ENCODE measurements at regions not wholly inside any gene's neighbourhood (a gene's known extent, or its start where the extent isn't known, plus 50 kb on each side); places are given as distances from the start of the nearest gene placed in this dataset.

DNA sequence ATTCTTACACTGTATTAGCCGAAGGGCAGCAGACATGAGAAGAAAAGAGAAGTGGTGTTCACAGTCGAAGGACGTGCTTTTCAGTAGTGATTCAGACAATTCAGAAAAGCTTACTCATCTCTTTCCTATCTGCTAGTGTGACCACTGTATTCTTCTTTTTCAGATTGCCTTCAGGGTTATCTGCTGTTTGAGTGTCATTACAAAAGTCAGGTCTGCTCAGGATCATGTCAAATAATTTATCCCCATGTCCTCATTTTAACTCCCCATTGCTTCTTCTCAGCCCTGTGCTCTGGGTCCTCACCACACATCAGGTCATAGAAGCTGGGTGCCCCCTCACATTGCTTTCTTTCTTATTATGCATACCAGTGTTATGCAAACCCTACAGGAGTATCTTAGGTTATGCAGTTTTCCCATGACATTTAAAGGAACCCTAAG lies 394.0 kb downstream of the CETN3 start:
- DNase-seq (peak; percentile 65), ATAC-seq (peak; percentile 99)
- intact Hi-C loops (cut with micrococcal nuclease): no loop called here
- H3K4me3 ChIP-seq (ENCODE audit: low read length): peak overlapping the region; percentile 20
- H3K79me2 ChIP-seq (ENCODE audit: low read length): no peaks in the 10 kb centered on the region
- H3K9ac ChIP-seq (ENCODE audit: low read length): 0 out of 2 replicates have a peak overlapping the region, but pooled peaks have one; percentile 30
- POLR2A ChIA-PET (ENCODE audit: unreplicated experiment): no interaction called here
- no peaks in the 10 kb centered on the region for H4K20me1 ChIP-seq (ENCODE audit: low read length)
- H3K4me2 ChIP-seq (ENCODE audit: low read length): peak overlapping the region; percentile 66
- no TSS peak for BruUV-seq (replicated peaks)
- peak overlapping the region; percentile 62 for H3K27ac ChIP-seq (ENCODE audit: low read length)
- no peaks in the 10 kb centered on the region for H3K27me3 ChIP-seq (ENCODE audit: low read length)
- H2AFZ ChIP-seq (ENCODE audit: low read length): peak overlapping the region; percentile 17
- no peaks in the 10 kb centered on the region for H3K36me3 ChIP-seq (ENCODE audit: low read depth, low read length)
- H3K9me2 ChIP-seq (replicated peaks; ENCODE audit: low read length): no peaks in the 10 kb centered on the region
- no peaks in the 10 kb centered on the region for H3F3A ChIP-seq (ENCODE audit: low read length, unreplicated experiment)
- H3K4me1 ChIP-seq (ENCODE audit: insufficient read depth, low read length): peaks cover 18% of the 10 kb centered on the region
- CTCF ChIA-PET: no interaction called here
- TF ChIP-seq EZH2 (IDR thresholded peaks at IDR 0.05; ENCODE audit: low read length, unreplicated experiment) (no peak), EZH2phosphoT487 (IDR thresholded peaks at IDR 0.05; ENCODE audit: borderline replicate concordance, low read length) (no peak)
- TF ChIP-seq, protein P1, sequence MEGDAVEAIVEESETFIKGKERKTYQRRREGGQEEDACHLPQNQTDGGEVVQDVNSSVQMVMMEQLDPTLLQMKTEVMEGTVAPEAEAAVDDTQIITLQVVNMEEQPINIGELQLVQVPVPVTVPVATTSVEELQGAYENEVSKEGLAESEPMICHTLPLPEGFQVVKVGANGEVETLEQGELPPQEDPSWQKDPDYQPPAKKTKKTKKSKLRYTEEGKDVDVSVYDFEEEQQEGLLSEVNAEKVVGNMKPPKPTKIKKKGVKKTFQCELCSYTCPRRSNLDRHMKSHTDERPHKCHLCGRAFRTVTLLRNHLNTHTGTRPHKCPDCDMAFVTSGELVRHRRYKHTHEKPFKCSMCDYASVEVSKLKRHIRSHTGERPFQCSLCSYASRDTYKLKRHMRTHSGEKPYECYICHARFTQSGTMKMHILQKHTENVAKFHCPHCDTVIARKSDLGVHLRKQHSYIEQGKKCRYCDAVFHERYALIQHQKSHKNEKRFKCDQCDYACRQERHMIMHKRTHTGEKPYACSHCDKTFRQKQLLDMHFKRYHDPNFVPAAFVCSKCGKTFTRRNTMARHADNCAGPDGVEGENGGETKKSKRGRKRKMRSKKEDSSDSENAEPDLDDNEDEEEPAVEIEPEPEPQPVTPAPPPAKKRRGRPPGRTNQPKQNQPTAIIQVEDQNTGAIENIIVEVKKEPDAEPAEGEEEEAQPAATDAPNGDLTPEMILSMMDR (conservative IDR thresholded peaks at IDR 0.05; ENCODE audit: low read depth, low read length): no peak
- H3K9me3 ChIP-seq (ENCODE audit: low read length): no peaks in the 10 kb centered on the region

DNA sequence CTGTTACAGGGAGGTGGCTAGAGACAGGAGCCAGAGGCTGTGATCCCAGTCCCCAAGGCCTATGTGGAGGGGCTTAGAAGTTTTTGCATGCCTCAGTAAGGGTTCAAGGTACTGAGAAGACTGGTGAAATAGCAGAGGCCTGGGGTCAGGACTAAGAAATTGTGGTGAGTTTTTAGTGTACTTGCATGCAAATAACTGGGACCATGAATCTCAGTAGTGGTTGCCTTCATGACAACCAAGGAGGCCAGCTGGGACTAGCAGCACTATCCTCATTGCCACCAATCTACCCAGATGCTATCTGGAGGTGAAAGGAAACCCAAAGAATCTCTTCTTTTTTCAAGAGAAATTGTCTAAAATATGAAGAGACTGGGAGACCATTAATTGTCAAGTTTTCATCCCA lies 395.1 kb downstream of the CETN3 start:
- CTCF ChIA-PET: no interaction called here
- H4K20me1 ChIP-seq (ENCODE audit: low read length): no peaks in the 10 kb centered on the region
- no peak overlapping the region for H3K27ac ChIP-seq (ENCODE audit: low read length)
- ATAC-seq: no peak
- H3K4me3 ChIP-seq (ENCODE audit: low read length): no peak overlapping the region
- TF ChIP-seq, protein P1 (conservative IDR thresholded peaks at IDR 0.05; ENCODE audit: low read depth, low read length): no peak
- TF ChIP-seq EZH2 (IDR thresholded peaks at IDR 0.05; ENCODE audit: low read length, unreplicated experiment): no peak
- TF ChIP-seq EZH2phosphoT487 (IDR thresholded peaks at IDR 0.05; ENCODE audit: borderline replicate concordance, low read length): no peak
- H3K9me3 ChIP-seq (ENCODE audit: low read length): no peaks in the 10 kb centered on the region
- POLR2A ChIA-PET (ENCODE audit: unreplicated experiment): no interaction called here
- no peaks in the 10 kb centered on the region for H3K79me2 ChIP-seq (ENCODE audit: low read length)
- no peaks in the 10 kb centered on the region for H3K36me3 ChIP-seq (ENCODE audit: low read depth, low read length)
- no peaks in the 10 kb centered on the region for H3K27me3 ChIP-seq (ENCODE audit: low read length)
- no peak for DNase-seq
- no peak overlapping the region for H3K9ac ChIP-seq (ENCODE audit: low read length)
- no peaks in the 10 kb centered on the region for H3F3A ChIP-seq (ENCODE audit: low read length, unreplicated experiment)
- no TSS peak for BruUV-seq (replicated peaks)
- H3K9me2 ChIP-seq (replicated peaks; ENCODE audit: low read length): no peaks in the 10 kb centered on the region
- 0 out of 2 replicates have a peak overlapping the region, but pooled peaks have one; percentile 17 for H2AFZ ChIP-seq (ENCODE audit: low read length)
- no peak overlapping the region for H3K4me2 ChIP-seq (ENCODE audit: low read length)
- intact Hi-C loops (cut with micrococcal nuclease): no loop called here
- peaks cover 13% of the 10 kb centered on the region for H3K4me1 ChIP-seq (ENCODE audit: insufficient read depth, low read length)

DNA sequence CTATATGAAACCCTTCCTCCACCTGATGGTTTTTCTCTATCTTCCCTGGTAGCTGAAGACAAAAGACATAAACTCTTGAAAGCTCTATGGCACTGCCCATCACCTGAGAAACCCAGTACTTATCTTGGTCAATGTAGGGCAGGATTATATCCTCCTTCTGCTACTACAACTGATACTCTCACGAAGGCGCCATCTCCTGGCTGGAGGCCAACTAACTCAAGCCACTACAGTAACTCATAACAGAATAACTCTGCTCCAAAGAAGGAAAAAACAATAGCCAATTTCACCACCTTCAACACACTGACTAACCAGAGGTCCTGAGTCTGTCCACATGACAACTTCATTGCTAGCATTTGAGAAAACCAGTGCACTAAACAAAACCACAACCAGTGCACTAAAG lies 409.2 kb downstream of the CETN3 start:
- CTCF ChIA-PET: no interaction called here

More for the DNA sequence above, 409.2 kb downstream of the CETN3 start:
- Histone ChIP-seq H3K27ac (ENCODE audit: low read length) (no peak overlapping the region), H3F3A (ENCODE audit: low read length, unreplicated experiment) (no peaks in the 10 kb centered on the region), H3K27me3 (ENCODE audit: low read length) (no peaks in the 10 kb centered on the region), H3K4me3 (ENCODE audit: low read length) (no peak overlapping the region), H3K9me3 (ENCODE audit: low read length) (no peaks in the 10 kb centered on the region), H4K20me1 (ENCODE audit: low read length) (no peaks in the 10 kb centered on the region), H2AFZ (ENCODE audit: low read length) (no peak overlapping the region), H3K79me2 (ENCODE audit: low read length) (no peaks in the 10 kb centered on the region), H3K9ac (ENCODE audit: low read length) (no peak overlapping the region), H3K4me1 (ENCODE audit: insufficient read depth, low read length) (no peaks in the 10 kb centered on the region), H3K36me3 (ENCODE audit: low read depth, low read length) (no peaks in the 10 kb centered on the region), H3K4me2 (ENCODE audit: low read length) (no peak overlapping the region), H3K9me2 (replicated peaks; ENCODE audit: low read length) (no peaks in the 10 kb centered on the region)
- no peak for ATAC-seq
- DNase-seq: no peak
- intact Hi-C loops (cut with micrococcal nuclease): loop anchor here (10.0 kb wide), 1 partner anchor 264 kb away; no protein-coding TSS in a partner anchor
- TF ChIP-seq EZH2 (IDR thresholded peaks at IDR 0.05; ENCODE audit: low read length, unreplicated experiment): no peak
- TF ChIP-seq EZH2phosphoT487 (IDR thresholded peaks at IDR 0.05; ENCODE audit: borderline replicate concordance, low read length): no peak
- TF ChIP-seq, protein P1 (conservative IDR thresholded peaks at IDR 0.05; ENCODE audit: low read depth, low read length): no peak
- POLR2A ChIA-PET (ENCODE audit: unreplicated experiment): no interaction called here
- BruUV-seq (replicated peaks): no TSS peak

Data from PC-3 (cell line).